NCI-H774 (cell line): ENCODE measurements at regions not wholly inside any gene's neighbourhood (a gene's known extent, or its start where the extent isn't known, plus 50 kb on each side); places are given as distances from the start of the nearest gene placed in this dataset.

Source experiments
- DNase-seq: peaks from one replicate; lab custom pipeline; 2025; lab: John Stamatoyannopoulos, UW

DNA sequence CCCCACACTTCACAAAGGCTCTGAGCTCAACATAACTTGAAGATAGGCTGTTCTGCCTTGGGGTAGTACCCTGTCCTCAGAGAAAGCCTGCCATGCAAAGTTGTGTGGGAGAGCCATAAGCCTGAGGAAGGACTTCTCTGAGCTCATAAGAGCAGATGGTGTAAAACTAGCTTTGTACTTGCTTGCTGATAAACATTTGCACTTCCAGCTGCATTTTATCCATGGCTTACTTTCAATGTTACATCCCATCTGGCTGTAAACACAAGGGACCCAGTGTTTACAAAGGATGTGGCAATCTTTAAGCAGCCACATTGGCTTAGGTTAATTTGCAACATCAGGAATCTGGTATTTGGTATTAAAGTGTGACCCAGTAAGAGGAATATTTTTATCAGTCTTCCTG is 258.1 kb downstream of the IPO8 start:
- no peak for DNase-seq

DNA sequence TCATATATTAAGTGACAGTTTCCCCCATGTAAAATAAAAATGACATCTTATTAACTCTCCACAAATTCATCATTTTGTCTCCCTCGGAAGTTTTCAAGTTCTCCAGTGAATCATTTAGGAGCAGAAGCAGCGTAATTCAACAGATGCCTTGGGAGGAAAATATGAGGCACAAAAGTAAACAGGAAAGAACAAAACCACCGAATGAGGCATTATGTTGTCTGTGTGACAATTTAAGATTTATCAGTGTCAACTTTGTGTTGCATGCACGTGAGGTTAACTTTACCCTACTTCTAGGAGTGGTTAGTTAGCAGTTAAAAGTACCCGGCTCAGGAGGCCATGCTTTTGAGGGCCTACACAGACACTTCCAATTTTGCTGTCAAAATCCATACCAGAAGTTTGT is 258.6 kb downstream of the IPO8 start:
- no peak for DNase-seq

DNA sequence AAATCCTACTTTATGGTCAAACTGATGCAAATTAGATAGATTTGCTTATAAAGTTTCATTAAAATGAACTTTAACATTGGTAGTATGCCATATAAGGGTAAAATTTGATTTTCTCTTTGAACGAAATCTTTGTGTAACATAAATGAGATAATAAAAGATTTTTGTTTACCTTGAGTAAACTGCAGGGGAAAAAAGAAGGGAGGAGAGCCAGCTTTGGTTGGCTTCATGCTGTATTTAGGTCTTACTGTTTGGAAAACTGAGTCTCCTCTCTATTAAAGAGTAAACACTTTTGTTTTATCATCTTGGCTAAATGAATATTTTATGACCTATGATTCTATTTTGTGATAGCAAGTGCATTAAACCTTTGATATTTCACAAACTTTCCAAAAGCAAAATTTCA is 267.6 kb downstream of the IPO8 start:
- DNase-seq: no peak

DNA sequence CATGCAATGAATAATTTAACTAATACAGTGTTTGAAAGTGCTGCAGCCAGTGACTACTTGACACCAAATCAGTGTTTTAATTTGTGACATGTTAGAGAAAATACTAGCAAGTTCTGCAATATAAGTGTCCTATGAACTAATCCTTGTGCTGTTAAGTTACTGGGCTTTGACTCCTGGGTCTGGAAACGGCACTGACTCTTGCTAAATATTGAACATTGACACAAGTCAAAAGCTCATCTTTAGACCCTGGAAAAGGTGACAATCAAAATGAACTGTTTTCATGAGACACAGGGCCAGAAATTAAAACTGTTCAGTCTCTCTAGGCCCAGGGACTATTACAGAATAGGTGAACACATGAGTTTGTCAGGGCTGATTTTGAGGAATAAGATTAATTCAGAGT is 268.1 kb downstream of the IPO8 start:
- DNase-seq: no peak

DNA sequence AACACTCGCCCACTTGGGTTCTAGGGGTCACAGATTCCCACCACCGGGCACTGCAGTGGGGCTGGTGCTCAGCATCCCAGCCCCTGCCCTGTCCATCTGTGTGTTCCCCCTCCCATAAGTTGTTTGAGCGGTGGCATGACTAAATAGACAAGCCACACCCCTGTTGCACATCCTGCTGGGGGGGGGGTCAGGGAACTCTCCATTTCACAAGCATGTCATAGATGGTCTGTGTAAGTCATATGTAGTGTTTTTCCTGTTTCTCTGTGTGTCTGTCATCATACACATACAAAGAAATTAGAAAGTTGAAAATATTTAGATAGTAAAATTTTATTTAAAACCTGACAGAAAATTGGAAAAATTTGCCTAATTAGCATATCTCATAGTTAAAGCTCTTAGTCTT is 270.2 kb downstream of the IPO8 start:
- no peak for DNase-seq

DNA sequence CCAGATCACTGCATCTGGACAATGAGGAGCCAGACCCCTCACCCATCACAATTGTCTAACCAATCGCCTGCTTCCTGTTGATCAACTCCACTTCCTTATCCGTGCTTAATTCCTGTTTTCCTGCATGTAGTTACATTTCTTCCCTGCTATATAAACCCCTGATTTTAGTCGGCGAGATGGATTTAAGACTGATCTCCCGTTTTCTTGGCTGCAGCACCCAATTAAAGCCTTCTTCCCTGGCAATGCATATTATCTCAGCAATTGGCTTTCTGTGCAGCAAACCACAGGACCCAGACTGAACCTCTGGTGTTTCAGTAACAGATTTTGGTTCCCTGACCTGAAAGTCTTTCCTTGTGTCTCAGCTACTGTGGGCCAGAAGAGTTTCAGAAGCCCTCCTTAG is 272.3 kb downstream of the IPO8 start:
- DNase-seq: no peak

DNA sequence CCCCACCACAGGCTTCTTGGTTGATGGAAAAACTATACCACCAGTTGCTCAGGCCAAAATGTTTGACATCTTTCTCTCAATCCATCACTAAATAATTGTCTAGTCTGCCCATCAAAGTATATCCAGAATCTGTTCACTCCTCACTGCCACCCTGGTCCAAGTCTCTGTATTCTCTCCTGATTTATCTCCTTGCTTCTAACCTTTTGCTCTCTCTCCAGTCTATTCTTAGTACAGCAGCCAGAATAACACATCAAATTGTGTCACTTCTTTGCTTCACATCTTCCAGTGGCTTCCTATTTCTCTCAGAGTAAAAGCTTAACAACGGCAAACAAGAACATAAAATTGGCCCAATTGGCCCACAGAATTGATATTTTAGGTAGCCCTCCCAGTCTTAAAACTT is 272.8 kb downstream of the IPO8 start:
- no peak for DNase-seq

DNA sequence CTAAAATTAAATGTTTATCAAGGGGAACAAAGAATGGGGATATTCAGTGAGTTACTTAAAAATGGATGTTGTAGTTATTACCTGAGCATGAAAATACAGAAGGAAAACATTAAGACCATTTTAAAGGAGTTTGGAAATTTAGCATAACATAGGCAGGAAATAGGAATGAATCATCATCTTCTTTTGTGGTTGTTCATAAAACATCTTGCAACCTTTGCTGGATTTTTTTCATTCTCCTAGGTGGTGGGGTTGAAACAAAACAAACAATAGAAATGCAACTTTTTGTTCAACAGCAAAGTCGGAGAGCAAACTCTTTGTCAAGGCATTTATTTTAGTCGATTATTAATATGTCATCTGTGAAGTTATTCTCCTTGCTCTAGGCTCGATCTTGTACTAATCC is 275.1 kb downstream of the IPO8 start:
- no peak for DNase-seq

DNA sequence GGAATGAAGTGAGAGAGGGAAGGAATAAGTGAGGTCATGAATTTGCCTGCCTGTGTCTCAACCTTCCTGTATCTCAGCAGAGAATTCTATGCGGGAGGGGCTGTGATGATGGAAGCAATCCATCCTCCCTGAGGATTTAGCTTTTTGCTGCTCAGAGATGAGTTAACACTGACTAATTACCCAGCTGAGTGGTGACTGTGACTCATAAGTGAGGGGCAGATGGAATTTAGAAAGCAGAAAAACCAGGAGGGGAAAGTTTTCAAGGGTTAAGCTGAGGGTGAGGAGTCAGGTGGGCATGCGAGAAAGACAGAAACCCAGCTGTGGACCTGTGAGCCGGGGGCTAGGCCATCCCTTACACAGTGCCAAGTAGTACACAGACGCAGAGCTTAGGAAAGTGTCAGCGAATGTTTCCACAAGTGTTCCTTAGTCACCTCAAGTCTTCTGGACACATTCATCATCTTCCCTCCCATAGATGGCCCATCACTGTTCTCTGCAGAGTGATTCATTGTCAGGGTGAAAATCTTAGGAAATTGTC is 277.9 kb downstream of the IPO8 start:
- no peak for DNase-seq

DNA sequence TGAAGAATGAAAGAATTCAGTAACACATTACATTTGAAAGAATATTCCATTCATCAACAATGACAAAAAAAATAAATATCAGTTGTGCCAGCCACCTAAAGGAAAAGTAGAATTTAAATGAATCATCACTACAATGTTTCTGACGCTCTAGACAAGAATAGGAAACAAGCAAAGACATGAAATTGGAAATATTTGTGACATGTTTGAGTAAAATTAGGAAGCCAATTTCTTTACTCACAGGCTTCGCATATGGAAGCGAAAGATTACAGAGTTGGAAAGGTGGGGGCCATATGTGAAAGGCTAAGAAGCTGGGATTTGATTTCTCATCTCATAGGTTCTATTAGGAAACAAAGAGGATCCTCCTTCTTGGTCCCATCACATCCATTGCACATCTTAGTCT is 279.0 kb downstream of the IPO8 start:
- no peak for DNase-seq

DNA sequence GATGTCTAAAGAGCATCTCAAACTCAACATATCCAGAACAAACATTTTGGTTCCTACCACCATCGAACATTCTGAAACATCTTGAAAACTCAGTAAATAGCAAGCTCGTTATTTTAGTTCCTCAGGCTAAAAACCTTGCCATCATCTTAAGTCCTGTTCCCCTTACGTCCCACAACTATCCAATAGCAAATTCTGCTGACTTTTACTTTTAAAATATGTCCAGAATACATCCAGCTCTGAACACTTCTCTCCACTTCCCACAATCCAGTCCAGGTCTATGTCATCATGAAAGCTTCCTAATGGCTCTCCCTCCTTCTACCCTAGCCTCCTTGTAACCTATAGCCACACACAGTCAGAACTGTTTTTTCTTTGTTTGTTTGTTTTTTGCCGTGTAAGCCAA is 279.9 kb downstream of the IPO8 start:
- DNase-seq: no peak

DNA sequence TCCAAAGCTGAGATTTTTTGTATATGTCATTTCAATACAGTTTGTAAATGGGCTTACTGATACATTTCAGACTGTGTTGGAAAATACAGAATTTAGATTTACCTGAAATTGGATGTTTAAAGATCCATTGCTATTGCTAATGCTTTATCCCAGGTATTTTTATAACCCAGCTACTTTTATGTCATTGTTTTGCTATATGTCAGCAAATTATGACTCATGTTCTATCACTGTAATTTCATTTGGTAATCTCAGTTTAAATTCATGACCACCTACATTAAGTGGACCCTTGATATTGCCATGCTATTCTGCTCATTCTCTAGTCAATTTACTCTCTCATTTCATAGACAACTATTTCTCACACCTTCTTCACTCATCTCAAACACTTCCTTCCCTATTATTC is 281.2 kb downstream of the IPO8 start:
- no peak for DNase-seq

DNA sequence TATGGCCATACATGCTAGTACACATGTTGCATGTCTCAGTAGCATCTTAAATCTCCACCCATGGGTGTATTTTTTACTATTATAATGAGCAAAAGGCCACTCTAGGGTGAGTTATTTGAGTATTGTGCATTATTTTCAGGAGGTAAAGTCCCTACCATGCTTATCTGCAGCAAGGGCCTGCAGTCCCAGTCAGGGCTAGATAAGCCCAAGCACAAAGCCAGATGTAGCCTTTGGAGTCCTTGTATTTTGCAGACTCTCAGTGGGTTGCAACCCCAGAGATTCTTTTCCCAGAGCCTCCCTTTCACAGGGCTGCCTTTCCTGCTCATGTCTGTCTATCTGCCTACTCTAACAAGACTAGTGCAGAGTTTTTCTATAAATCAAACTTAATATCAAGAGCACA is 295.3 kb downstream of the IPO8 start:
- DNase-seq: no peak

DNA sequence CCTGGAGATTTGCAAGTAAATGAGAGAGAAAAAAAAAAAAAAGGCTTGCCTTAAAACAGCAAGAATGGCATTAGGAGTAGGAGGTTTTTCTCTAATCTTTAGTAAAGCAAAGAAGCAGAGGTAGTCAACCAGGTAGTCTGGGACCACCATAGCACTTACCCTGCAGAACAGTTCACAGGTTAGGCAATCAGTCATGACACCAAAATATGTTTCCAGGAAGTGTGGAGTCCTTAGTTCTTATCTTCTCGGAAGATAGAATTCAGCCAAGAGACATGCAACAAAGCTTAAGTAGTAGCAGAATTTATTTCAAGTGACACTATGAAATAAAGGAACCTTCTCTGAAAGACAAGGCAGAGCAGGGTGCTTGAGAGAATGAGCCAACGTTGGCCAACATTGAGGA is 295.8 kb downstream of the IPO8 start:
- no peak for DNase-seq

DNA sequence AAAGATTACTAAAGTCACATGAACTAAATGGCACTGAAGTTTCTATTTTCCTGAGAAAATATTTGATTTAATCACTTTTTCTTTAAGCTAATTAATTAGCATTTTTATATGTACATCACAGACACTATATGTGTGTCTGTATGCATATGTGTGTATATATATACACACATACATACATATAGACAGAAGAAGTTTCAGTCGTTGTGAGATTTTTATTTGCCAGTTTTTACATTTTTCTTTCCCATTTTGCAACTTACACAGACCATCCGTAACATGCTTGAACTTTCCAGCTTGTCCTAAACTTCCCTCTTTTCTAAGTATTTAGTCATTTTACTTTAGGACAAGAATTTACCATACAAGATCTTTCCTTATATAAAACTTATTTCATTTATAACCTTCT is 299.1 kb downstream of the IPO8 start:
- DNase-seq: no peak

DNA sequence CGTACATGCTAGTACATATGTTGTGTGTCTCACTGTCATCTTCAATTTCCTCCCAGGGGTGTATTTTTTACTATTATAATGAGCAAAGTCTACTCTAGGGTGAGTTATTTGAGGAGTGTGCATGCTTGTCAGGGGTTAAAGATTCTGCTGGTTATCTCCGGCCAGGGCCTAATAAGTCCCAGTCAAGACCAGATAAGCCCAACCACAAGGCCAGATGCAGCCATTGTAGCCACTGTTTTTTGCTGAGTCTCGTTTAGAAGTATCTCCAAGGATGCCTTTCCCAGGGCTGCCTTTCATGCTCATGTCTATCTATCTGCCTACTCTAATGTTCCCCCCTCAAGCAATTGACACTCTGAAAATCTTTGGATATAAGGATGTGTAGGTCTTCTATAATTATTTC is 300.5 kb downstream of the IPO8 start:
- no peak for DNase-seq

DNA sequence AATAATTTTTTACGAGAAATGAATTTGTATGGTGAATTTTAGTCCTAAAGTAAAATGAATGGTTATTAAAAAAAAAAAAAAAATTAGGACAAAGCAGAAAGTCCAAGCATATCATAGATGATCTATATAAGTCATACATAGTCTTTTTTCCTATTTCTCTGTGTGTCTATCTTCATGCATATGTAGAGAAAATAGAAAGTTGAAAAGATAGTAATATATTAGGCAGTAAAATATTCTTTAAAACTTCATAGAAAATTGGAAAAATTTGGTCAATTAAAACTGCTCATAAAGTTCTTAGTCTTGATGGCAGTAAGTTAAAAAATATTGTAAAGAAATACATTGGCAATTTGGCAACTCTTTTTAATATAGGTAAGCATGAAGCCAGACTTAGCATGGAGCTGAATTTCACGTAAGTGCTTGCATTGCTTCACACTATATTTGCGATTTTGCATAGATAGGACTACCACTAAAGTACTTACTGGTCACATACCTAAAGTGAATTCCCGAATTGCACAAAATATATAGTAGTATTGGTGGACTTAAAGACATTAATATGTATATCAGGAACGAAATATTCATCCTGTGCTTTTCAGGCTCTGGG is 303.8 kb downstream of the IPO8 start:
- DNase-seq: no peak

DNA sequence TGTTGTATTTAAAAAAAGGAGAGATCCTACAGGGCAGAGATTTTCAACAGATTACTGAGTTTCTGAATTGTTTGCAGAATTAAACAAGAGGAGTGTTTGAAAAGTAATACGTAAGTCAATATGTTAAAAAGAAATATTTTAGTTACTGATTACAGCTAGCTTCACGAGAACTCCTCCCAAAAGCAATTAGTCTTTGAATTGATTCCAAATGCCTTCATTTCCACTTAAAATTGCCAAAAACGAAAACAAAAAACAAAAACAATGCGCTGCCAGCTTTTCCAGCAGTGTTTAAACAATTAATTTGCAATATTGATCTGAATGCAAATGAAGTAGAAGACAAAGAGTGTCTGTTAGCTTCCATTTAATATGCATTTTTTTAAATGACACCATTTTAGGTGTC is 310.0 kb downstream of the IPO8 start:
- no peak for DNase-seq

DNA sequence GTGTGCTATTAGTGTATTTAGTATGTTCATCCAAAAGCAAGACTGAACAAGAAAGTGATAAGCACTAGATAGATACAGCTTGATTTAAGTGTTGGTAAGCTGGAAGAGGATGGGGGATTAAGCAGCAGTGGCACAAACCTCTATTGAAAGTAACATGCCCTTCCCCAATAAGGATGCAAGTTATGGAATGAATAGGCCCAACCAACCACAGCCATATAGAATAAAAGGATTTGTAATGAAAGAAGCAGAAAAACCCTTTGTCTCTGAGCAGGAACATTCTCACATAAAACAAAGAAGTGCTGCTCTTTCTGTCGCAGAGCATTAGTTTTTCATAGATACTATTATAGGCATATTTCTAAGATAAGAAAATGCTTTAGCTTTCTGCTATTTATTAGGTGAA is 310.7 kb downstream of the IPO8 start:
- no peak for DNase-seq

DNA sequence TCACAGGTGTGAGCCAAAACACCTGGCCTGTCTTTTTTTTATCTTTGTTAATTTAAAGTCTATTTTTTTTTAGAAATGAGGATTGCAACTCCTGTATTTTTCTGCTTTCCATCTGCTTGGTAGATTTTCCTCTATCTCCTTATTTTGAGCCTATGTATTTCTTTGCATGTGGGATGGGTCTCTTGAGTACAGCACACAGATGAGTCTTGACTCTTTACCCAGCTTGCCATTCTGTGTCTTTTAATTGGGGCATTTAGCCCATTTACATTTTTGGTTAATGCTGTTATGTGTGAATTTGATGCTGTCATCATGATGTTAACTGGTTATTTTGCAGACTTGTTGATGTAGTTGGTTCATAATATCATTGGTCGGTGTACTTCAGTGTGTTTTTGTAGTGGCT is 317.4 kb downstream of the IPO8 start:
- DNase-seq: no peak

DNA sequence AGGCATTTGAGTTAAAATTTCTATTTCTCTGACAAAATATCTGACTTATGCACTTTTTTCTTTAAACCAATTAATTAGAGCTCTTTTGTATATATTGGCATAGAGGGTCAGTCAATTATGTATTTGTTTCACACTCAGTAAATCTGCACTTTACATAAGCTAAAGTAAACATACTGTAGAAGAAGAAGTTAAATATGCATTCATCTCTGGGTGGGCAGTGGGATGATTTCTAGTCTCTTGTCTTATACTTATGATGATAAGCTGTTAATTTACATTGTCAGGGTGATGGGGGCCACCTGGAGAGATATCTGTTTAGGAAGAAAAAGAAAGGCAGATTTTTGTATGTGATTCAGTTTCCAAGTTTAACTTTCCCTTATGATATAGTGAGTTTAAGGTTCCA is 330.8 kb downstream of the IPO8 start:
- no peak for DNase-seq

DNA sequence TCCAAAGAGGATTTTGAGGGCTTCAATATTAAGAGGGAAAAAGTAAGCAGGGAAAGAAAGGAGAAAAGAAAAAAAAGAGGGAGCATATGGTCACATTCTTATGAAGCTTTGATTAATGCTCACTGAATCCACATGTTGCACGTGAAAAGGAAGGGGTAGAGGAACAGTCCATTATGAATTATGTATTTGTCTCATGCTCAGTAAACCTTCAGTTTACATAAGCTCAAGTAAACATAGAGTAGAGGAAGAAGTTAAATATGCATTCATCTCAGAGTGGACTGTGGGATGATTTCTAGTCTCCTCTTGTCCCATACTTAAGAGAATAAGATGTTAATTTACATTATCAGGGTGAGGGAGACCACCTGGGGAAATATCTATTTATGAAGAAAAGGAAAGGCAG is 334.5 kb downstream of the IPO8 start:
- DNase-seq: no peak

DNA sequence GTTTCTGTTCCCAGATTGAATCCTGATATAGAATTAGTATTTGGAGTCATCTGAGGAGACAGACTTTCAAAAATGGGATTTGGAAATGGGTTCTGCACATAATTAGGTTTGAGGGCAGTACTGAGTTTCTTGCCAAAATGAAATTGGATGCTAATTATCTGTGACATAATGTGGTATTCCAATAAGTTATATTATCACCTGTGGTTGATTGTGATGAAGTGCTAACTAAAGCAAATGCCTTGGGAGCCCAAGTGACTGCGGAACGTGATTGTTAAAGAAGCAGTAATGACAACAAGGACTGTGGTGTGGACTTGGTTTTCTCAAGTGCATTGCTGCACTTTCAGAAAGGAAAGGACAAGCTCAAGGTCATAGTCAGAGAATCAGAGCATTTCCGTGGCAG is 337.0 kb downstream of the IPO8 start:
- DNase-seq: no peak

DNA sequence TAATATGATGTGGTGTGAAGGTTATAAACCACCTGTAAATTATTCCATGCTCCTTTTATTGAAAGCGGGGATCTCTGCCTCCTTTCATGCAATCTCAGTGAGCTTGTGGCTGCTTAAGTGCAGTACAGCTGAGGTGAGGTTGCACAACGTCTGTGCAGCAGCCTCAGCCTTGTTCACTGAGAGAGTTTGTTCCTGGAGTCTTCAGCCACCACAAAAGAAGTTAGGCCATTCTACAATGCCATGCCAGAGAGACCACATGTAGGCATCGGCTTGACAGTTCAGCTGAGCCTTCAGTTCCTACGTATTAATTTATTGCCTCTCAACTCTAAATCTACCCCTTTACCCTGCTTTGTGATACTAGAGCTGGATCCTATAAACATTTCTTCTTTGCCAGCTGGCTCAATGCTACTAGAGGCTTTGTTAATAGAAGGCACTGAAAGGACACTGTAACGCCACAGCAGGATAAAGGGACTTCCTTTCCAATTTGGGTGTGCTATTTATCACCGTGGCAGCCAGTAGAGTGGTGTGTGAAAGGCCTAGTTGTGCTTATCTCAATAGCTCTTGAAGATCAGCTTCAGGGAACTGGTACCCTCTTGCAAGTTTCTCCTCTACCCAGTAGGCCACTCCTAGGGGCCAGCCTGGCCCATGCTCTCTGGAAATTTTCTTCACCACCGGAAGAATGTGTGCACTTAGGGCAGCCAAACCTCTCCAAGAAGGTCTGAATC is 337.7 kb downstream of the IPO8 start:
- DNase-seq: no peak
